ENCODE measurements at regions not wholly inside any gene's neighbourhood (a gene's known extent, or its start where the extent isn't known, plus 50 kb on each side); places are given as distances from the start of the nearest gene placed in this dataset.

DNA sequence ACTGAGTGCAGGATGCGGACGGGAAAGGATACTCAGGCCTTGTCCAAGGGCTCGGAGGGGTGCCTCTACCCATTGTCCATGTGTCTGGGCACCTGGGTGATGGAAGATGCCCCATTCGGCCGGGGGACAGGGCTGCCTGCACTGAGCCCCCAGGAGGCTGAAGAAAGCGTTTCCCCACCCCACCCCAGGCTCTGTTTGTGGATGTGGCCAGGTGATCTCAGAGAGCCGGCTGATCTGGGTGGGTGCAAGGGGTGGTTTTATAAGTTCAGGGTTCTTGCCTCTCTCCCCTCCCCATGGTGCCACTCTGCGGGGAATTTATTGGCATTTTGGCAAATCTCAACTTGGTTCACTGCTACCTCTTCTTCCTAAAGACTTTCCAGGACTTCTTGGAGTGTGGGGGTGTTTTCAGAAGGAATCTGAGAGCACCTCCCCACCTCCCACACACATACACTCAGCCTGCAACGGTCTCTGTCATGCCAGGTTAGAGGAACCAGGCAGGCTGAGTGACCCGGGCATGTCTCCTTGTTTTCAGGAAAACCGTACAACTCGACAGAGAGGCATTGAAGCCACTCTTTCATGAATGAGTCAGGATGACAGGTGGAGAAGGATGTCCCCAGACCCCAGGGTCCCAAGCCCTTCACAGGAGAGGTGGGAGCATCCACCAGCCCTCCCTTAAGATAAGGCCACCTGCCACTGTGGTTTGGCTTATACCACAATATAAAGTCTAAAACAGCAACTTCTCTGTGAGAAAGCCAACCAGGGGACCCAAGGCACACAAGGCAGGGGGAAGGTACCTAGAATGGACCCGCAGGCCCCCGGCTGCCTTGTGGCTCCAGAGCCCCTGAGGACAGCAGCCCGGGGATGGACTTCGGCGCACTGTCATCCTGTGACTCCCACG, 174.9 kb downstream of the ETS2 start:
- no peak for DNase-seq

DNA sequence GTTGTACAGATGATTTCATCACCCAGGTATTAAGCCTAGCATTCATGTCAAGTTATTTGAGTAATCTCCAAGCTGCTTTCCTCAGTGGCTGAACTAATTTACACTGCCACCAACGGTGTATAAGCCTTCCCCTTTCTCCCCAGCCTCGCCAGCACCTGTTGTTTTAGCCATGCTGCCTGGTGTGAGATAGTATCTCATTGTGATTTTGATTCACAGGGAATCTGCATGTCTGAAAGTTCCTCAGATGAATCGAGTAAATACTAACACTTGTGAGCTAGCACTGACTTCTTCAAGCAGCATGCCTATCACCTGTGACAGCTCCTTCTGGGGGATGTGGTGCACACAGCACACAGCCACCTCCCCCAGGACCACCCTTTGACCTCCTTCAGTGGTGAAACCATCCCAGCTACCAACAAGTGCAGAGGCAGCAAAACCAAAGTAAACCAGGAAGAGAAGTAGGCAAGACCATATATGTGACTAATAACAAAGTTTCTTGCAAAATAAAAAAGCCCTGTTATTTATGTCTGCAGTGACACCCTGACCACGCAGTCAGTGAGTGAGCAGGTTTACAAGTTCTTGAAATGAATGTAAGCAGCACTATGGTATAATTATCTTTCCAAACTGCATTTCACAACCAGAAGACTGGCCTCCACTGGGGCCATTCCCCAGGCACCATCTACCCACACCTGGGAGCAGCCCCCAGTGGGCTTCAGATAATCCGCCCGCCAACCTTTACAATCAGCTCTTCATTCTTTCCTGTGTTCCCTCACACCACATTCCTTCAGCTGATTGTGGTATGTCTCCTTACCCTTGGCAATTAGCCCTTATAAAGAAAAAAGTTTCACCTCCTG, 173.8 kb downstream of the ETS2 start:
- DNase-seq, result no peak

- no peak for DNase-seq
Measured at GRCh38 chr21:38976900-38977299, 171.2 kb downstream of the ETS2 start.

GRCh38 chr21:38973552-38973951, 167.8 kb downstream of the ETS2 start:
- DNase-seq, result no peak

- DNase-seq, result no peak
Measured at GRCh38 chr21:38972078-38972477, 166.3 kb downstream of the ETS2 start.

DNA sequence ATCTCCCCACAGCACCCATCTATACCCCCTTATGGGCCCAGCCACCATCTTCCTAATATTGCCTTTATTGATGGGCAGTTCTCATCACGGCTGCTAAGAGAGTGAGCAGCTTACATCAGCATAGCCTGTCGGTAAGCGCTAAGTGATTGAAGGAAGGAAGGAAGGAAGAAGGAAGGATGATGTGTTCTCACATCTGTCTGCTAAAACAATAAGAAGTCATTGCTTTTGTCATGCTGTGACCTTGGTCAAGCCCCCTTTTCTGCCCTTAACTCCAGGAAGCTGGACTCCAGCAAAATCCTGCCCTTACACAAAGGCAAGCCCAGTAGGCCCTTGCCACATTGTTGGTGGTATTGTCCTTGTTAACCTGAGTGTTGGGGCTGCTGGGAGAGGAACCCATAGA, 165.0 kb downstream of the ETS2 start:
- no peak for DNase-seq

- DNase-seq, result no peak
Measured at GRCh38 chr21:38968887-38969543, 163.3 kb downstream of the ETS2 start.

GRCh38 chr21:38965910-38966504, 160.3 kb downstream of the ETS2 start:
- no peak for DNase-seq

DNA sequence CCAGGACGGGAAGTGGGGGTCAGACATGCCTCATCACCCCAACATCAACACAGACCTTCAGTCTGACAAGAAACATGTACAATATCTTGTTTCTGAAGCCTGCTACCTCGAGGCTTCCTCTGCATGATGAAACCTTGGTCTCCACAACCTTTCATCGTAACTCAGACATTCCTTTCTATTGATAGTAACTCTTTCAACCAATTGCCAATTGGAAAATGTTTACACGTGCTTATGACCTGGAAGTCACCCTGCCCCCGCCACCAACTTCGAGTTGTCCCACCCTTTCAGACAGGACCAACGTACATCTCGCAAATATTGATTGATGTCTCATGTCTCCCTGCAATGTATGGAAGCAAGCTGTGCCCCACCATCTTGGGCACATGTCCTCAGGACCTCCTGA, 159.5 kb downstream of the ETS2 start:
- DNase-seq, result no peak

- DNase-seq, result no peak
Measured at GRCh38 chr21:38963006-38963405, 157.3 kb downstream of the ETS2 start.

GRCh38 chr21:38960251-38960650, 154.5 kb downstream of the ETS2 start:
- no peak for DNase-seq

DNA sequence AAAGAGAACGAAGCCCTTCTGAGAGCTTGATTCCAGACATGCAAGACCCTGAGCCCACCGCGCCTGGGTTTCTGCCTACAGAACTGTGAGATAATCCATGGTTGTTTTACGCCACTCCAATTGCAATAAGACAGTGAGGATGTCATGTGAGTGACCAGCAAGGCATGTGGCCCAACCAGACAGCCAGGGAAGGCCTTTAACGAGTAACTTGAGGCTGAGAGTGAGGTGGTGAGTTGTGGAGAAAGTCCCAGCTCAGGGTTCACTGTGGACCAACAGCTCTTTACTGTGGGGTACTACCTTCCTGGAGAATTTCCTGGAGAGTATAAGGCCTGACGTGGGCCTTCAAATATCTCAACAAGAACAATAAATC, 153.9 kb downstream of the ETS2 start:
- DNase-seq, result no peak

- no peak for DNase-seq
Measured at GRCh38 chr21:38958940-38959691, 153.4 kb downstream of the ETS2 start.

- DNase-seq, result no peak
Measured at GRCh38 chr21:38958323-38958705, 152.6 kb downstream of the ETS2 start.

- DNase-seq, result no peak
Measured at GRCh38 chr21:38957575-38958322, 152.0 kb downstream of the ETS2 start.

DNA sequence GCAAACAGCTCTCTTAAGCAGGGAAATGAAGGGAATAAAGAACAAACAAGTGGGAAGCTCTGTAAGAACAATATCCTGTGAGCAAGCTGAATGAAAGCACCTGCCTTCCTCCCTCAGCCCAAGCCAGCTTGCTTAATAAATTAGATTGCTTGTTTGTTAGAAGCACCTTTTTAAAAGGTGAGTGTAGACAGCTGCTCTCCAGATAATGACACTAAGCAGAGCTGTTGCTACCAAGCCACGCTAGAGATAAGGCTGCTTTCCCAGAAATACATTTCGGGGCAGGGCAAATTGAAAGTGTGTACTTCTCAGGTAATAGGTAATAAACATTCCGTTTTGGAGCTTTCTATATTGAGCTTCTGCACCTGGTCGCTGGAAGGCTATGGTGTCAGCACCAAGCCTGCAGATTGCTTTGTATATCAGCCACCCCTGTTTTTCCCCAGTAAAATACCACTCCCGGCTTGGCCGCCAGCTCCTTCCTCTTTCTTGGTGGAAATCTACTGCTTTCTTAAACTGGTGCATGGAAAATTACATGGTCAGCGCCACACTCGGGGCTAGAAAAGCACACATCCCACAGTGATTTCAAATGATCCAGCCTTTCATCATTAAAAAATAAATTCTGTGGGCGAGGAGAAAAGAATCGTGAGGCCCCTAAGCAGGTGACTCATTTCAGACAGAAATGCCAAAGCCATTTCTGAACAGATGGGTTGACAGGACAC, 151.3 kb downstream of the ETS2 start:
- DNase-seq, result no peak

GRCh38 chr21:38956521-38956855, 150.8 kb downstream of the ETS2 start:
- DNase-seq, result no peak

DNA sequence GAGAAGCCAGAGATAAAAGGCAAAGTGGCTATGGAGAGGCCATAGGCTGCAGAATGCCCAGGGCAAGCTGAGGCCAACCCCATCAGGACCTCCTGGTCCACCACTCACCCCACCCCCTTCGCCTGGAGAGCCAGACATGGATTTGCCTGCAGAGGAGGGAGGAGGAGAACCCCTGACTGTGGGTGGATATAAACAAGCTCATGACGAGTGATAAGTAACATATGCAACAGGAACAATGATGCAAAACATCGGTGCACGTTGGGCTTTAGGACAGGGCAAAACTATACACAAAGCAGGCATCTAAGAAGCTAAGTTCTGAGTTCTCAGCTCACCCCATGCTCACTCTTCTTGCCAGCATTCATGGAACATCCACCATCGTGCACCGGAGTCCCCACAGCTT, 150.3 kb downstream of the ETS2 start:
- DNase-seq, result no peak

GRCh38 chr21:38955495-38955894, 149.8 kb downstream of the ETS2 start:
- no peak for DNase-seq

DNA sequence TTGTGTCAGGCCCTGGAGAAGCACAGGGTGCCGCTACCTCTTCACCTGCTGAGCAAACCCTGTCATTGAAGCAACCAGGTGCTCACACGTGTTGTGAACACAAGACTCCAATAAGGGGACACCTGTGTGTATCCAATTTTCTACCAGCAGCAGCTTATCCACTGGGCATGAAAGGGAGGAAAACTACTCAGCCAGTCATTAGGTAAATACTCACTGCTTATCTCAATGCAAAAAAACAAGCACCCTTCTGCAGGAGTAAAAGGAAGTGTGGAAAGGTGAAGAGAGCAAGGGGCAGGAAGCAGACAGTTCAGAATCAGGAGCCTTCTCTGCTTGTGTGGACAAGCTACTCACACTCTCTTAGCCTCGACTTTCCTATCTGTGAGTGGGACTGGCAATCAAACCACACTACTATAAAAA, 148.9 kb downstream of the ETS2 start:
- no peak for DNase-seq

DNA sequence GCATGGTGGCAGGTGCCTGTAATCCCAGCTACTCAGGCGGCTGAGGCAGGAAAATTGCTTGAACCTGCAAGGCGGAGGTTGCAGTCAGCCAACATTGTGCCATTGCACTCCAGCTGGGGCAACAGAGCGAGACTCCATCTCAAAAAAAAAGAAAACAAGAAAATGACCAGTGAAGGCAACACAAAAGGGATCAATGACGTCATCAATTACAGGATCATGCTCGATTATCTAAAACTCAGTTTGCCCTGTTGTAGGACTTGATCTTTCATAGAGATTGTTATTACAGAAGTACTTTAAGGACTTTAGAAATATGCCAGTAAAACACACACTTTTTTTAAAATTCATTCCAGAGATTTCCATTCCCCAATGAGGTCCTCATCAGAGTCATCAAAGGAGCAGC, 147.8 kb downstream of the ETS2 start:
- DNase-seq, result no peak

All from activated gamma-delta T cell treated with Interleukin-2 at 50 U/mL for 16 hours (primary cell).